ENCODE measurements at regions not wholly inside any gene's neighbourhood (a gene's known extent, or its start where the extent isn't known, plus 50 kb on each side); places are given as distances from the start of the nearest gene placed in this dataset.

DNA sequence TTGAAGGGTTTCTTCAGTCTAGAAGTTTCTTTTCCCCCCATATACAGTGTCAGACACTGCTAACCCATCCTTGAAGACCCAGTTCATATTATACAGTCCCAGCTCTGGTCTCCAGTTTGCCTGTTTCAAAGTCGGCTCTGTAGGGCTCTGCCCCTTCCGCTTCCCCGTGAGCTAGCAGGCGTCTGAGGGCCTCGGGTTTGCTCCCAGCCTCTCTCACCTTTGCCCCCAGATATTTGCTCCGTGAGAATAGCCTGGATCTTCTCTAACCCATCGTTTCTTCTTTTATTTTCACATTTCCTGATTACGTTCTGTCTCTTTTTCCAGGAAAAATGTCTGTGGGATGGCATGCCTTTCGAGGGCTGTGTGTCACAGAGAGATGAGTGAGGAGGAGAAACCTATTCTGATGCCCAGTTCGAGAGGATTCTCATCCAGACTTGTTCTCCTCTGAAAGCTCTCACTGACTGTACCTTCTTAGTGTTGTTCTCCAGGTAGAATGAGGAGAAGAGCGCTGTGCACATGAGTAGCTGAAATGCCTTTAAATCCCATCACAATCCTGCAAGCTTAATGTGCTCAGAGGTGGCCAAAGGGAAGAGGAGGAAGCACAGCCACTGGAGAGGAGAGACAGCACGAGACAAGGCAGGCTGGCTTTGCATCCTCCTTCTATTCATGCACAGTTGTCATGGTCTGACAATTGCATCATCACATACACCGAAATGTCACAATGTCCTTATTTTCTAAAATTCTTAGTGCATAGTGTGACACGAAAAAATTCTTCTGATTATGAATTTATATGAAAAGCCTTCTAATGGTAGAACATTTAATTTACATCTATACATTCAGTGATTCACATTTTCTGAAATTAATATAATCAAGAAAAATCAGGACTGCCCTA is 171.1 kb downstream of the FOXA2 start:
- TF ChIP-seq, protein P1, sequence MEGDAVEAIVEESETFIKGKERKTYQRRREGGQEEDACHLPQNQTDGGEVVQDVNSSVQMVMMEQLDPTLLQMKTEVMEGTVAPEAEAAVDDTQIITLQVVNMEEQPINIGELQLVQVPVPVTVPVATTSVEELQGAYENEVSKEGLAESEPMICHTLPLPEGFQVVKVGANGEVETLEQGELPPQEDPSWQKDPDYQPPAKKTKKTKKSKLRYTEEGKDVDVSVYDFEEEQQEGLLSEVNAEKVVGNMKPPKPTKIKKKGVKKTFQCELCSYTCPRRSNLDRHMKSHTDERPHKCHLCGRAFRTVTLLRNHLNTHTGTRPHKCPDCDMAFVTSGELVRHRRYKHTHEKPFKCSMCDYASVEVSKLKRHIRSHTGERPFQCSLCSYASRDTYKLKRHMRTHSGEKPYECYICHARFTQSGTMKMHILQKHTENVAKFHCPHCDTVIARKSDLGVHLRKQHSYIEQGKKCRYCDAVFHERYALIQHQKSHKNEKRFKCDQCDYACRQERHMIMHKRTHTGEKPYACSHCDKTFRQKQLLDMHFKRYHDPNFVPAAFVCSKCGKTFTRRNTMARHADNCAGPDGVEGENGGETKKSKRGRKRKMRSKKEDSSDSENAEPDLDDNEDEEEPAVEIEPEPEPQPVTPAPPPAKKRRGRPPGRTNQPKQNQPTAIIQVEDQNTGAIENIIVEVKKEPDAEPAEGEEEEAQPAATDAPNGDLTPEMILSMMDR (IDR thresholded peaks at IDR 0.05): no peak
- TF ChIP-seq POLR2AphosphoS5 (IDR thresholded peaks at IDR 0.05) (no peak), POLR2A (IDR thresholded peaks at IDR 0.05) (no peak)
